ENCODE measurements at regions not wholly inside any gene's neighbourhood (a gene's known extent, or its start where the extent isn't known, plus 50 kb on each side); places are given as distances from the start of the nearest gene placed in this dataset.
"Not testable (repeated sequence)": the region's sequence is repeated elsewhere in the genome, so short reads cannot be mapped to it uniquely, and the experiment has no call there.

DNA sequence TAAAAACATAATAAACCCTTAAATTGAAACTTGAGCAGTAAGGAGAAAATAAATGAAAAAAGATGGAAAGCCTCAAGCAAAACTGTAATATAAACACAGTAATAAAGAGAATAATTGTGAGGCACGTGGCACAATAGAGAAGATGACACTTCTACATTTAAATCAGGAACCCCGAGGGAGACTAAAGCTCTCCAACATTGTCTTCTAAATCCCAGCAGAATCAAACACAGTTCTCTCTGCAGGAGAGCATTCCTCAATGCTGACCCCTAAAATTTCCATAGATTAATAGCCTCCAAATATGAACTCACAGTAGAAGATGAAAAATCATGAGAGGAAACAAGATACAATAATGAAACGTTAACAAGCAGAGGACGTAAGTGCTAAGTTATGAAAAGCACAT is 721.2 kb upstream of the COX7C start:
- no peak for DNase-seq (ENCODE audit: missing footprints)
- ATAC-seq: no peak
- intact Hi-C loops (cut with DNase I): no loop called here

DNA sequence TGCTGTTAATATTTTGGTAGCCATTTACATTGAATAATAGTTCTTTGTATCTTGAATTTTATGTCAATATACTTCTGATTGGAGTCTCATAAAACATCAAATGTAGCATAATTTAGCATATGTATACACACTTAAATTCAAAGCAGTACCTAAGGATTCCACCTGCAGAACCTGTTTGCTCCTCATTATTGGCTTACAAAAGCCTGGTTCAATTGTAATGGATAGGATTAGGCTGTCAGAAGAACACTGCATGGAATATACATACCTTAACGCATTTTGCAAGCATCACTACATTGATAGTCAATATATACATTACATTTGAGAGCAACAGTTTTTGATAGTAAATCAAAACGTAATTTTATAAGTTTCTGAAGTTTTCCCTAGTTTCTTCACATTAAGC is 711.3 kb upstream of the COX7C start:
- intact Hi-C loops (cut with DNase I): no loop called here
- no peak for DNase-seq (ENCODE audit: missing footprints)
- ATAC-seq: no peak

DNA sequence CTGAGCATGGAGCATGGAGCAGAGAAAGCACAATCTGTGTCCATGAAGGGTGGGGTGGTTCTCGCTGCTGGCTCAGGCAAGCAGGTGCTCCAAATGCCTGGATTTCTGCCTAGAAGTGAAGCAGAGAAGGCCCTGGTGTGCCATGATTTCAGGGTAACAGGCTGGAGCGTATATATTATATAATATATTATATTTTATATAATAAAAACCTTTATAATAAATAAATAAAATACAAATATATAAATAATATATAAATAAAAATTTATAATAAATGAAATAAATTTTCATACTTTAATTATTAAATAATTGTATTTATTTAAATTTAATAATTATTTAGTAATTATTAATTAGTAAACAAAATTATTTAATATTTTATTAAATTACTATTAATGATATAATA is 707.4 kb upstream of the COX7C start:
- DNase-seq (ENCODE audit: missing footprints): no peak
- ATAC-seq: no peak
- intact Hi-C loops (cut with DNase I): no loop called here

DNA sequence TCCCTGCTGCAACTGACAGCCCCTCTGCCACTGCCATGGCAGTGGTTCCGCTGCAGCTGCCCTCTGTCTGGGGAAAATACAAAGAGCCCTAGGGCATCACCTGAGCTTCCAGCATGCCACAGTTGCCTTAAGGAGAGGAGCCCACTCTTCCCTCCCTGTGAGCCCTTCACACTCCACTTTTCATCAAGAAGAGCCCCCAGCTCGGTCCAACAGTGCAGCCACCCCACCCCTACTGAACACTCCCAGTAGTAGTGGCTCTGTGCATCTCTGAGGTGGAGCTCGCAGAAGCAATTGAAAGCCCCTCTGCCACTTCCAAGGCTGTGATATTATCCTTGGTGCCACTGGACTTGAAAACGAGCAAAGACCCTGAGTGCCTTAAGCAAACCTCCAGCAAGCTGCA is 696.8 kb upstream of the COX7C start:
- ATAC-seq: no peak
- intact Hi-C loops (cut with DNase I): no loop called here
- DNase-seq (ENCODE audit: missing footprints): no peak

DNA sequence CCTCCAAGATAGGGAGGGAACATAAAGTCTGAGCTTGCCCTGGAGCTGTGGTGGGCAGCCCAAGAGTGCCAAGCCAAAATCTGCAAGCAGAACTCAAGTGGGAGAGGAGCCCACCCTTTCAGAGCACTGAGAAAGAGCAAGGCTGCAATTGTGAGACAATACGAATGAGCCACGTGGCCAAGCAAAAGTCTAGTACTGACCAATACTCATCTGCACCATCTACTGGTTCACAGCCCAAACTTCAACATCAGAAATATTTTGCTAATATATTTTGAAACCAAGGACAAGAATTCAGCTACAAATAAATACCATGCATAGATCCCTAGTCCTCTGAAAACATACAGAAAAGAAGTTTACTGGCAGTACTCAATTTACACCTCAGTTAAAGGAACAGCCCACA is 696.2 kb upstream of the COX7C start:
- DNase-seq (ENCODE audit: missing footprints): no peak
- intact Hi-C loops (cut with DNase I): no loop called here
- no peak for ATAC-seq

DNA sequence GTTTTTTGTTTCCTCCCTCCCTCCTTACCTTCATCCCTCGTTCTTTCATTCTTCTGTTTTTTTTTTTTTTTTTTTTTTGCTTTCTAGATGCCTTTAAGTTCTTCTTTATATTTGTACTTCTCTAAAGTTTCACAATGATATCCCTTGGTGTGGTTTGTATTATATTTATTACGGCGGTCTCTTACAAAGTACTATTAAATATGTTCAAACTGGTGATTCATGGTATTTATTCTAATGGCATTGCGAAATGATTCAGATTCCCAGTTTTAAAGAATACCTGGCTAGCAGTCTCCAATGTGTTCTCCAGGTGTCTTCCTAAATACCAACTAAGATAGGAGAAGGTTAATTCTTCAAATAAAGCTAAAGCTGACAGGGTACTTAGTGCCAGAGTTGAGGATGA is 690.1 kb upstream of the COX7C start:
- DNase-seq (ENCODE audit: missing footprints): no peak
- intact Hi-C loops (cut with DNase I): no loop called here
- ATAC-seq: no peak

DNA sequence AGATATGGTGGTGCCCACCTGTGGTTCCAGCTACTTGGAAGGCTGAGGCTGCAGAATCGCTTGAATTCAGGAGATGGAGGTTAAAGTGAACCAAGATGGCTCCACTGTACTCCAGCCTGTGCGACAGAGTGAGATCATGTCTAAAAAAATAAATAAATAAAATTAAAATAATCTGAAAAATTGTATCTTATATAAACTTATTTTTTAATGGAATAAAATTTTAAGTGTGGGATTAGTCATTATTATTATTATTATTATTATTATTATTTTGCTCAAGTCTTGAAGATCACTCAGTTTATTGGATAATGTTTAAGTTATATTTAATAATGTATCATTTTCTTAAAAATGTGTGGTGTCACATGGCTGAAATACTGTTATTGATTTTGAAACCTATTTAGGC is 688.0 kb upstream of the COX7C start:
- ATAC-seq (no peak), DNase-seq (ENCODE audit: missing footprints) (no peak)
- intact Hi-C loops (cut with DNase I): no loop called here

DNA sequence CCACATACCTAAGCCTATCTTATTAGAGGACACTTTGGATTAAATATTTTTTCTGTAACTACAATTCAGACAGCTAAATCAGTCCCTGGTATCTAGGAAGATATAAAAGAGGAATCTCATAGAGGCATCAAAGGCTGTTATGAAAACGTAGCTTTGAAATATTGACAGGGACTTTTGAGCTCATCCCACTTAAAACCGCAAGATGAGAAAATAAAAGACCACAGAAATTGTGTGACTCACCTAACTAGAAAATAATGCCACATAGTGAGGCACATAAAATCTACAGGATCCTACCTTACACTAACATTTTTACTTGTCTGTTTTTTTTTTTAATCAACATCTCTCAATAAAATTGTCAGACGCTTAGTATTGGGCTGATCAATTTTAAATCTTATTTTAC is 686.5 kb upstream of the COX7C start:
- DNase-seq (ENCODE audit: missing footprints): no peak
- intact Hi-C loops (cut with DNase I): no loop called here
- ATAC-seq: no peak

DNA sequence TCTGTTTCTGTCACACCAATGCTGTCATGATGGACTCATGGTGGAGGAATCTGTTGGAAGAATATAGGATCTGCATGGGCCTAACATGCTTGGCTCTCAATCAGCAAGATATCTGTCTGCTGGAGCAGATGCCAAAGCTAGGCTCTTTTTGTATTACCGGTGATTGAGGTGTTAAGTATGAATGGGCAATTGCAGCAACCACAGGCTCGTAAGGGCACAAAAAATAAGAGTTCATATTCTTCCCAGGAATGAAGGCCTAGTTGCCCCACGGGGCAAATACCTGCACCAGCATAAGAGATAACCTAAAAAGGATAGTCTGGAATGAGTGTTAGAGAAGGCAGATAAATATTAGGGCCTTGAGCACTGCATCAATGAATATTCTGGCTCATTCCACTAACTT is 679.5 kb upstream of the COX7C start:
- ATAC-seq (no peak), DNase-seq (ENCODE audit: missing footprints) (no peak)
- intact Hi-C loops (cut with DNase I): no loop called here

DNA sequence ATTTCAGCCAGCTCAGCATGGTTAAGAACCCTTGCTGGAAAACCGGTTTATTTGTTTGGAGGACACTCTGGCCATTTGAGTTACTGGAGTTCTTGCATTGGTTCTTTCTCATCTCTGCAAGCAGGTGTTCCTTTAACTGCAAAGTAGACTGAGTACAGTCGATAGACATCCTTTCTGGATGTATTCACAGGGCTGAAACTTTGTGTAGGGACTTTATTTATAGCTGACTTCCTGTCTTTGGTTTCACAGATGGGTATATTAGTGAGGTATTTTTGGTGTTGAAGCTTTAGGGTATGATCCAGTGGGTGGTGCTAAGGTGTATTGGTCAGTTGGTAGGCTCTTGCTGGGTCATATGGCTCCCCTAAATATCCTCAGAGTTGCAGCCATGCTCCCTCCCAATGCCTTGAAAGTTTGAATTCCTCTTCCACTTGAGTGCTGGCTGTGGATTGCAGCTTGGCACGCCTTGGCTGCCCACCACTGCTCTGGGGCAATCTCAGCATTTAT is 666.0 kb upstream of the COX7C start:
- DNase-seq (ENCODE audit: missing footprints) (no peak), ATAC-seq (no peak)
- intact Hi-C loops (cut with DNase I): no loop called here

DNA sequence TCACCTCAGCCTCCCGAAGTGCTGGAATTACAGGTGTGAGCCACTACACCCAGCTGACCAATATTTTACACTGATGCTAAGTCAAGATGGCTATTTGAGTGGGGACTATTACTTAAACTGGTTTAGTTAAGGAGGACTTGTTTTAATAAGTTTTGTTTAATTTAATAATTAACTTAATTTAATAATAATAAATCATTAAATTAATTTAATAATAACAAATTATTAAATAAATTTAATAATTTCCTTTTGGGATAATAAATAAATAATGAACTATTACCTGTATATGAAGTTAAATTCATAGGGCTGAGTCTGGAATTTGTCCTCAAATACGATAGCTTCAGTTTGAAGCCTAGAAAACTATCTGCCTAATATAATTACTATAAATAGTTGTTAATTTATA is 665.1 kb upstream of the COX7C start:
- intact Hi-C loops (cut with DNase I): no loop called here
- no peak for ATAC-seq

DNA sequence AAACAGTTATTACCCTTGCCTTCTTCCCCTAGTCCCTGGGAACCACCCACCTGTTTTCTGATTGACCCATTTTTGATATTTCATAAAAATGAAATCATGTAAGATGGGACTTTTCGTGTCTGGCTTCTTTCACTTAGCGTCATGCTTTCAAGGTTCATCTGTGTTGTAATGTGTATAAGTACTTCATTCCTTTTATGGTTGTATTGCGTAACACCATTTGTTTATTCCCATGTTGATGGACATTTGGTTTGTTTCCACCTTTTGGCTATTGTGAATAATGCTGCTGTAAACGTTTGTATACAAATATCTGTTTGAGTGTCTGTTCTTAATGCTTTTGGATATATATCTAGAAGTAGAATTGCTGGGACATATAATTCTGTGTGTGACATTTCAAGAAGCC is 650.1 kb upstream of the COX7C start:
- intact Hi-C loops (cut with DNase I): no loop called here

More for the DNA sequence above, 665.1 kb upstream of the COX7C start:
- no peak for DNase-seq (ENCODE audit: missing footprints)

DNA sequence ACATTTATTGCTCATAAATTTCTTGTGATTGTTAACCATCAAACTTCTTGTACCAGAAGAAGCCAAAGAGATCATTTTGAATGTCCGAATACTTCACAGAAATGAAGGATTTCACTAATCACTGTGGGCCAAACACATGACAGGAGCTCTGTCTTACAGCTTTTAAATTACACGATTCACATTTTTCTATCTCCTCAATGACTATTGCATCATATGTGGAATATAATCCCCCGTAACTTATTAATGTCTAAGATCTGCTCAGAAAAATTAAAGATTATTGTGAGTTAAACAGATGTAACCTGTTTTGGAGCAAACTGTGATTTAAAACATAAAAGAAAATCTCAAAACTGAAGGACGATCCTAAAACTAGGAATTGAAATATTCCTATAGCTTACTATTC is 645.2 kb upstream of the COX7C start:
- intact Hi-C loops (cut with DNase I): no loop called here
- ATAC-seq (no peak), DNase-seq (ENCODE audit: missing footprints) (no peak)

More for the DNA sequence above, 650.1 kb upstream of the COX7C start:
- ATAC-seq (no peak), DNase-seq (ENCODE audit: missing footprints) (no peak)

DNA sequence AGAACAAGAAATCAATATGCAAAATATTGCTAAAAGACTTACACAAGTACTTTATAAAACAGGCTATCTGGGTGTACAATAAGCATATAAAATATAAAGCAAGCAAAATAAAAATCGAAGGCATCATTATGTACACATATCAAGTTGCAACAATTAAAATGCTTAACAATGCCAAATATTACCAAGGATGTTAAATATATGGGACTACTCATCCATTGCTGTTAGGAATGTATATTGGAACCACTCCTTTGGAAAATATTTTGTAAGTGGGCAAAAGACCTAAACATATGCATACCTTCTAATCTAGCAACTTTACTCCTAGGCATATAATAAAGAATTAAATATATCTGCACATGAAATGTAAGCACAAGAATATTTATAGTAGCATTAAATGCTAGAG is 632.6 kb upstream of the COX7C start:
- ATAC-seq: no peak
- intact Hi-C loops (cut with DNase I): no loop called here

DNA sequence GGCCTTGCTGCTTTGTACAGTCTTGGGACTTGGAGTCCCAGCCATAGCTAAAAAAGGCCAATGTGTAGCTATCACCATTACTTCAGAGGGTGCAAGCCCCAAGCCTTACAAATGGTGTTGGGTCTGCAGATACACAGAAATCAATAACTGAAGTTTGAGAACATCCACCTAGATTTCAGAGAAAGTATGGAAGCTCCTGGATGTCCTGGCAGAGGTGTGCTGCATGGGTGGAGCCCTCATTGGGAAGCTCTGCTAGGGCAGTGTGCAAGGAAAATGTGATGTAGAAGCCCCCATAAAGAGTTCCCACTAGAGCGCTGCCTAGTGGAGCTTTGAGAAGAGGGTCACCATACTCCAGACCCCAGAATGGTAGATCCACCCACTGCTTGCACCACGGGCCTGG is 626.7 kb upstream of the COX7C start:
- intact Hi-C loops (cut with DNase I): no loop called here
- ATAC-seq (no peak), DNase-seq (ENCODE audit: missing footprints) (no peak)

More for the DNA sequence above, 632.6 kb upstream of the COX7C start:
- DNase-seq (ENCODE audit: missing footprints): no peak

DNA sequence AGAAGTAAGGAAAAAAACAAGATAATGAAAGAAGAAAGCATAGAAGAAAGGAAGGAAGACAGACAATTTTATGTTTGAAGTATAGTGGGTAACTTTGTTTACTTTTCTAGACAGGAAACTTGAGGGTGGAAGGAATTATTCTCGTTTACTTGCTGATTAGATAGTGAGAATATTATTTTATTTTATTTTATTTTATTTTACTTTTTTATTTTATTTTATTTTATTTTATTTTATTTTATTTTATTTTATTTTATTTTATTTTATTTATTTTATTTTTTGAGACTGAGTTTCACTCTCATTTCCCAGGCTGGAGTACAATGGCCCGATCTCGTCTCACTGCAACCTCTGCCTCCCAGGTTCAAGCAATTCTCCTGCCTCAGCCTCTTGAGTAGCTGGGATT is 623.1 kb upstream of the COX7C start:
- ATAC-seq; DNase-seq (ENCODE audit: missing footprints); intact Hi-C loops (cut with DNase I): not testable (repeated sequence)

DNA sequence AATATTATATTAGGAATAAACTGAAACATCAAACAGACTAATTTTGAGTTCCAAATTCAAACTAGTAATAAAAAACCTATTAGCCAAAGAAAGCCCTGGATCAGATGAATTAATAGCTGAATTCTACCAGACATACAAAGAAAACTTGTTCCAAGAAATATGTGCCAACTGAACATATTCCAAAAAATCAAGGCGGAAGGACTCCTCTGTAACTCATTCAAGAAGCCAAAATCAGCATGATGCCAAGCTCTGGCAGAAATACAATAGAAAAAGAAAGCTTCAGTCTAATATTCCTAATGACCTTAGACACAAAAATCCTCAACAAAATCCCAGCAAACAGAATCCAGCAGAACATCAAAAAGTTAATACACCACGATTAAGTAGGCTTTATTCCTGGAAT is 619.1 kb upstream of the COX7C start:
- DNase-seq (ENCODE audit: missing footprints) (no peak), ATAC-seq (no peak)
- intact Hi-C loops (cut with DNase I): no loop called here

DNA sequence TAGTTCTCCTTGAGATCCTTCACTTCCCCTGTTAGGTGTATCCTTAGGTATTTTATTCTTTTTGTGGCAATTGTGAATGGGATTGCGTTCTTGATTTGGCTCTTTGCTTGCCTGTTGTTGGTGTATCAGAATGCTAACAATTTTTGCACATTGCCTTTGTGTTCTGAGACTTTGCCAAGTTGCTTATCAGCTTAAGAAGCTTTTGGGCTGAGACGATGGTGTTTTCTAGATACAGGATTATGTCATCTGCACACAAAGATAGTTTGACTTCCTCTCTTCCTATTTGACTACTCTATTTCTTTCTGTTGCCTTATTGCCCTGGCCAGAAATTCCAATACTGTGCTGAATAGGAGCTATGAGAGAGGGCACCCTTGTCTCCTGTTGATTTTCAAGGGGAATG is 609.4 kb upstream of the COX7C start:
- no peak for ATAC-seq
- no peak for DNase-seq (ENCODE audit: missing footprints)
- intact Hi-C loops (cut with DNase I): no loop called here

DNA sequence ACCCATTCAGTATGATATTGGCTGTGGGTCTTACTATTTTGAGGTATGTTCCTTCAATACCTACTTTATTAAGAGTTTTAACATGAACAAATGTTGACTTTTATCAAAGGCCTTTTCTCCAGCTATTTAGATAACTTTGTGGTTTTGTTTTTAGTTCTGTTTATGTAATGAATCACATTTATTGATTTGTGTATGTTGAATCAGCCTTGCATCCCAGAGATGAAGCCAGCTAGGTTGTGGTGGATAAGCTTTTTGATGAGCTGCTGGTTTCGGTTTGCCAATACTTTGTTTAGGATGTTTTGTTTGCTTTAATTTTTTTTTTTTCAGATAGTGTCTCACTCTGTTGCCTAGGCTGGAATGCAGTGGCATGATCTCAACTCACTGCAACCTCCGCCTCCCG is 609.0 kb upstream of the COX7C start:
- intact Hi-C loops (cut with DNase I): no loop called here
- no peak for DNase-seq (ENCODE audit: missing footprints)
- ATAC-seq: no peak

DNA sequence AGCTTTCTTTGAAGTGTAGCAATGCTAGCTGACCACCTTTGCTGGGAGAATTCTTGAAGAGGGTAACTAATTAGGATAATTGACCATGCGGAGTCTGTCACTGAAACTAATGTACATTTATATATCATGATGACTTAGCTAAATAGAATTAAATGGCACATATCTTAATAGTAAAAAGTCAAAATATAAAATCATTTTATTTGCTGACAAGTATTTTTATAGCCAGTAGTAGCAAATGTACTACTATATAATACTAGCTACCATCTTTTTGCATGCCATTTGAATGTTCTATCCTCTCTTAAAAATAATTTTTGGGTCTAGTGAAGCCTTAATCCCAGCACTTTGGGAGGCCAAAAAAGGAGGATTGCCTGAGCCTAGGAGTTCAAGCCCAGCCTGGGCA is 605.8 kb upstream of the COX7C start:
- DNase-seq (ENCODE audit: missing footprints) (no peak), ATAC-seq (no peak)
- intact Hi-C loops (cut with DNase I): no loop called here

DNA sequence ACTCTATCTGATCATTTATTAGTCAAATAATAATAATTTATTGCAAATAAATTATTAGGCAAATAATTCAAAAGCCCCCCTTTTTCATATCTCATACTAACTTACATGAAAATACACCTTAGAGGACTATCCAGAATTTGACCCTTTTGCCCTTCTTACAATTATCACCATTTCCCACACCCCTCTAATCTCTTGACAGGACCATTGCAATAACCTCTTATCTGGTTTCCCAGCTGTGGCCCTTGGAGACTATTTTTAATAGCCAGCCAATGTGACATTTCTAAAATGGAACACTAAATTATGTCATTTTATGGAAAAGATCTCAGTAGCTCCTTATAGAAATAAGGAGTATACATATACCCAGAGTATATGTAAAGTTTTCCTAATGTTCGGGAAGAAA is 588.4 kb upstream of the COX7C start:
- ATAC-seq: no peak
- no peak for DNase-seq (ENCODE audit: missing footprints)
- intact Hi-C loops (cut with DNase I): no loop called here

DNA sequence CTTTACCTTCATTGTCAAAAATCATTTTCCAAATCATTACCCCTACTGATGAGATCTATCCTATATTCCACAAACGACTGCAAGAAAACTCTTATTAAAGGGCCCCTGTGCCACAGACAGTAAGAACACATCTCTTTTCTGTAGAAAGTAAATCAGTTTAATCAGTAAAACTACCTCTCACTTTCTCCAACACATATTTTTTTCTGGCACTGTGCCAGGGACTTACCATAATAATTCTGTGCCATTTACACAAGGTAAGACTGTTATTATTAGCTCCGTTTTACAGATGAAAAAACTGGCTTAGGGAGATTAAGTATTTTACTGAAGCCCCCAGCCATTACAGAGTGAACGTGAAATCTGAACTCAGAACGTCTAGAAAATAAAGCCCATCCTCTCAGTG is 587.0 kb upstream of the COX7C start:
- no peak for ATAC-seq
- DNase-seq (ENCODE audit: missing footprints): no peak
- intact Hi-C loops (cut with DNase I): no loop called here

Data from Right ventricle myocardium inferior (tissue), 1 donor.